Mucosa of descending colon (tissue), 3 donors: ENCODE measurements at regions not wholly inside any gene's neighbourhood (a gene's known extent, or its start where the extent isn't known, plus 50 kb on each side); places are given as distances from the start of the nearest gene placed in this dataset.

Experiments used
- ATAC-seq: fragments of 200-7000 bp; cut with Tn5 transposase; one replicate; pipeline ENCODE4 v1.9.1; 2020; ENCODE audit warnings: mild to moderate bottlenecking, moderate library complexity
- DNase-seq, 3 donors: peaks; one replicate each; pipeline ENCODE4 v3.0.0-alpha.2; 2020
- H3K36me3 ChIP-seq: fragments of 200-600 bp; one replicate; pipeline ENCODE4 v1.8.0; 2021; ENCODE audit warnings: low read depth, mild to moderate bottlenecking
- H3K4me1 ChIP-seq: fragments of 200-600 bp; one replicate; pipeline ENCODE4 v1.8.0; 2021; ENCODE audit warnings: low read depth, mild to moderate bottlenecking
- H3K4me3 ChIP-seq: fragments of 200-600 bp; one replicate; pipeline ENCODE4 v1.8.0; 2021; ENCODE audit warnings: mild to moderate bottlenecking
- H3K9me3 ChIP-seq: fragments of 200-600 bp; one replicate; pipeline ENCODE4 v1.8.0; 2021; ENCODE audit warnings: mild to moderate bottlenecking
- intact Hi-C, 2 donors: fragments of 100-400 bp; cut with DNase I in 1 of 2; cut with micrococcal nuclease in 1 of 2; formaldehyde crosslinking; loops; one replicate each; pipeline versions ENCODE4 v1.11.0 to v1.11.1; 2022; cut with DNase I, micrococcal nuclease
- TF ChIP-seq, protein P1 (sequence below): fragments of 200-600 bp; IDR thresholded peaks from one replicate; pipeline ENCODE4 v1.8.0; 2022; ENCODE audit warnings: antibody characterized with exemption, mild to moderate bottlenecking
- donor health status: DM: no; HTN: no; CAD: no; lungs with moderate emphysema.
- donor health status: DM: no; HTN: no; CAD: no.
- donor health status: DM: no; HTN: yes; CAD: no.

DNA sequence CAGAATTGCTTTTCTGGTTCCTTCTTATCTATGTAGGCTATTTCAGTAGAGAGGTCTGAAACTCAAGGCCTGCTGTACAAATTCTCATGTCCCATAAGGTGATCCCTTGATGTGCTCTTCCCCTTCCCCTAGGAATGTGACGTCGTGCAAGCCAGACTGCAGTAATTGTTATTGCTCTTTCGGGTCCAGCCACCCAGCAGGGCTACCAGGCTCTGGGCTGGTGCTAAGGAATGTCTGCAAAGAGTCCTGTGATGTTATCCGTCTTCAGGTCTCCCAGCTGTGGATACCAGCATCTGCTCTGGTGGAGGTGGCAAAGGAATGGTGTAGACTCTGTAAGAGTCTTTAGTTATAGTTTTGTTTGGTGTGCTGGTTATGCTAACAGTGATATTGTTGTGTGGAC lies 378.7 kb downstream of the C4orf33 start:
- intact Hi-C loops, result no loop called here
- ATAC-seq, result no peak
- DNase-seq, result no peak
- Histone ChIP-seq H3K36me3 (no peaks in the 10 kb centered on the region), H3K4me3 (no peak overlapping the region), H3K9me3 (no peaks in the 10 kb centered on the region), H3K4me1 (no peaks in the 10 kb centered on the region)
- TF ChIP-seq, protein P1, sequence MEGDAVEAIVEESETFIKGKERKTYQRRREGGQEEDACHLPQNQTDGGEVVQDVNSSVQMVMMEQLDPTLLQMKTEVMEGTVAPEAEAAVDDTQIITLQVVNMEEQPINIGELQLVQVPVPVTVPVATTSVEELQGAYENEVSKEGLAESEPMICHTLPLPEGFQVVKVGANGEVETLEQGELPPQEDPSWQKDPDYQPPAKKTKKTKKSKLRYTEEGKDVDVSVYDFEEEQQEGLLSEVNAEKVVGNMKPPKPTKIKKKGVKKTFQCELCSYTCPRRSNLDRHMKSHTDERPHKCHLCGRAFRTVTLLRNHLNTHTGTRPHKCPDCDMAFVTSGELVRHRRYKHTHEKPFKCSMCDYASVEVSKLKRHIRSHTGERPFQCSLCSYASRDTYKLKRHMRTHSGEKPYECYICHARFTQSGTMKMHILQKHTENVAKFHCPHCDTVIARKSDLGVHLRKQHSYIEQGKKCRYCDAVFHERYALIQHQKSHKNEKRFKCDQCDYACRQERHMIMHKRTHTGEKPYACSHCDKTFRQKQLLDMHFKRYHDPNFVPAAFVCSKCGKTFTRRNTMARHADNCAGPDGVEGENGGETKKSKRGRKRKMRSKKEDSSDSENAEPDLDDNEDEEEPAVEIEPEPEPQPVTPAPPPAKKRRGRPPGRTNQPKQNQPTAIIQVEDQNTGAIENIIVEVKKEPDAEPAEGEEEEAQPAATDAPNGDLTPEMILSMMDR, result no peak

DNA sequence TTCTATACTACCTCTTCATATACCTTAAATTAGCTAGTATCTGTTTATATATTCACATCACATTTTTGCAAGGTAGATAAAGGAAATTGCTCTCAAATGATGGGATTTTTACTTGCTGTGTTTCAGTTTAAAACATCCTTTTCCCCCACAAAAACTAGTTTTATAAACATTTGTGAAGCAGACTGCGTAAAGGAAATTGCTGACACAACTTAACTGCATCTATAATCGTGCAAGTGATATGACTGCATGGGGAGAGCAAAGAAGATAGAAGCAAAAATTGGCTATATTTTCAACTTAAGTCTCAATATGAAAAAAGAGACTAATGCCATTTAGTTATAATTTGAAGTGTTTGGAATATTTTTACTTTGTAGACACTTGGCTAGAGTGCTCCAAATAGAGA lies 385.2 kb downstream of the C4orf33 start:
- intact Hi-C loops, result no loop called here
- ATAC-seq, result no peak
- no peaks in the 10 kb centered on the region for H3K36me3 ChIP-seq
- H3K9me3 ChIP-seq, result no peaks in the 10 kb centered on the region
- TF ChIP-seq, protein P1, result no peak
- H3K4me1 ChIP-seq, result no peaks in the 10 kb centered on the region
- H3K4me3 ChIP-seq, result no peak overlapping the region
- DNase-seq, result no peak

DNA sequence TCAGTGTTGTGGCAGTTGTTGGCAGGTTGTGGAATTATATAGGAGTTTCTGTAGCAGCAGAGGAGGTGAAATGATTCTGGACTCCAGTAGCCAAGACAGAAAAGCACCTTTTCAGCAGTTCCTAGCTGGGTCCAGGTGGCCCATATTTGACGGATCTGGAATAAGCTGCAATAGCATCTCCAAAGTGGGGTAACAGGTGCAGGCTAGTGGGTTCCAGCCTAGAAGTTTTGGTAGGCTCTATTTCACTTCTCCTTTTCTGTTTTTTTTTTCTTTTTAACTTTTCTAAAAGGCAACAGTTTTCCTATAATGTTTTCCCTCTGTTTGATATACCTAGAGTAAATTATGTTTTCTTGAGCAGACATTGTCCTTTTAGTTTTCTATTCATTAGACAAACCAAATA lies 392.5 kb downstream of the C4orf33 start:
- ATAC-seq (no peak), DNase-seq (no peak)
- no peaks in the 10 kb centered on the region for H3K36me3 ChIP-seq
- intact Hi-C loops, result no loop called here
- H3K4me3 ChIP-seq, result no peak overlapping the region
- no peaks in the 10 kb centered on the region for H3K4me1 ChIP-seq
- TF ChIP-seq, protein P1, result no peak
- H3K9me3 ChIP-seq, result no peaks in the 10 kb centered on the region

DNA sequence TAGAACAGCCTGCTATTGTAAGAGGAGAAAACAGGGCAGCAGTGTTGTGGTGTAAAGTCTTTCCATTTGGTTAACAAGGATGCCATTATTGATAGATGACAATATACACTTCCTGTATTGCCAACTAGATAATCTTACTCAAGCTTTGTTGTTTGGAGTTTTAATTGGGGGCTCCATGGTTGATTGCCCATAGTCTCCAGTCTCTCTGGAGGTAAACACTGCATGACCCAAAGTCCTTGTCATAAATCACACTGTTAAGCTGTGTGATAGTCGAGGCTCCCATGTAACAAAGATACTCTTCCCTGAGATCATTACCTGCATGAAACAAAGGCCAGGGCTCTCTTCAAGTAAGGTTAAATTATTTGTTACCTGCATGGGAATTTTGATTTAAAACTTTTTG lies 394.6 kb downstream of the C4orf33 start:
- no peaks in the 10 kb centered on the region for H3K36me3 ChIP-seq
- H3K4me3 ChIP-seq, result no peak overlapping the region
- H3K9me3 ChIP-seq, result no peaks in the 10 kb centered on the region
- TF ChIP-seq, protein P1, result no peak
- DNase-seq (no peak), ATAC-seq (no peak)
- intact Hi-C loops, result no loop called here
- H3K4me1 ChIP-seq, result no peaks in the 10 kb centered on the region

DNA sequence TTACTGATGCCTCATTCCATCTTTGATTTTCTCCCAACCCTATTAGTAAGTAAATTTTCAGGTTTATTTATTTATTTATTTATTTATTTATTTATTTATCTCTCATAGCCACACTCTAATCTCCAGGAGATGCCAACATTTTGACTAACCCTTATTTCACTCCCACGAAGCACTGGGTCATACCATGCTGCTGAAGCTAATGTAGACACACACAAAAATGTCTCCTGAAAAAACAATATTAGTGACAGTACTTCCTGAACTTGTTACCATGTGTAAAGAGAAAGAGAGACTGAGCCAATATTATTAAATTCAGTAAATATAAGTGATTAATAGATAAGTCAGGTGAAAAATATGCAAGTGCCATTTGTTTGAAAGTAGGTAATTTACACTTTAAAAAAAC lies 402.7 kb downstream of the C4orf33 start:
- intact Hi-C loops, result no loop called here
- DNase-seq, result no peak
- TF ChIP-seq, protein P1, result no peak
- Histone ChIP-seq H3K4me1 (no peaks in the 10 kb centered on the region), H3K36me3 (no peaks in the 10 kb centered on the region), H3K9me3 (no peaks in the 10 kb centered on the region), H3K4me3 (no peak overlapping the region)
- ATAC-seq, result no peak

DNA sequence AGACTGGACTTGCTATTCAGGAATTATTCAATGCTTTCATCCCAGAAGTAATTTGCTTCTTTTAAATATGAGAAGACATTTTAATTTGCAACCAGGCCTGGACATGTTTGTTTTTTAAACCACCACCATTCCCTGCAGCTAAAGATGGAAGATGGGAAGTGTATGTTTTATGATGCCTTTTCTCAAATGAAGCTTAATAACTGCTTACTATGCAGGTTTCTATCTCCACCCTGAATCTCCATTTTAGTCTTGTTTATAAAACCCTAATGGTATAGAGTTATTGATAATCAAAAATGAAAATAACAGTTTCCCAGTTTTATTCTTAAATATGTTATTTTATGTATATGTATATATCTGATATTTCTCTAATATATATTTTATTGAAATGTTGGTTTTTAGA lies 418.9 kb downstream of the C4orf33 start:
- intact Hi-C loops, result no loop called here
- TF ChIP-seq, protein P1, result no peak
- Histone ChIP-seq H3K4me1 (no peaks in the 10 kb centered on the region), H3K36me3 (no peaks in the 10 kb centered on the region), H3K4me3 (no peak overlapping the region), H3K9me3 (no peaks in the 10 kb centered on the region)
- DNase-seq (no peak), ATAC-seq (no peak)
